Heart left ventricle (tissue), 13 donors: ENCODE measurements at regions not wholly inside any gene's neighbourhood (a gene's known extent, or its start where the extent isn't known, plus 50 kb on each side); places are given as distances from the start of the nearest gene placed in this dataset.

Experiments
- POLR2A ChIP-seq, 2 donors: fragments of 450-650 bp; IDR thresholded peaks; one replicate each; pipeline ENCODE4 v1.6.1; 2017; ENCODE audit warnings: antibody characterized with exemption in 2 of 2, mild to moderate bottlenecking in 2 of 2, moderate library complexity in 2 of 2
- TF ChIP-seq, protein P1 (sequence below), 12 donors: fragments of 200-600 bp; sonication (generic) in 4 of 12; IDR thresholded peaks; one replicate each; pipeline versions ENCODE4 v1.5.0 to v1.8.0; 2018 to 2022; ENCODE audit warnings: antibody characterized with exemption in 12 of 12, mild to moderate bottlenecking in 5 of 12
- donor health status: ischemic (EF 13 %, LVEDD 7.1; RV severe dilation, severe dysfunction).
- donor health status: DM: no; HTN: yes; CAD: no.
- donor health status: DM: no; HTN: no; CAD: no.
- donor health status: ischemic (EF 25% LVEDD 6.9; RV normal size, moderate dysfunction).
- donor health status: ischemic (EF 25% LVEDD 5.7; RV mildly dilated, moderate dysfunction).
- donor health status: ischemic (EF 35%, LVEDD 5.7; RV mildly dilated, moderate dysfunction).
- donor health status: nonischemic (EF 11% LVEDD 7.7; RV severe dilation, severe dysfunction).
- donor health status: DM: yes; HTN: yes; CAD: no.
- donor health status: PGD.
- donor health status: ischemic (EF 29% LVEDD 5.4; RV normal size, mild dysfunction).
- donor health status: nonischemic (EF 23%, LVEDD 6.1; RV moderate dilation, normal function).

DNA sequence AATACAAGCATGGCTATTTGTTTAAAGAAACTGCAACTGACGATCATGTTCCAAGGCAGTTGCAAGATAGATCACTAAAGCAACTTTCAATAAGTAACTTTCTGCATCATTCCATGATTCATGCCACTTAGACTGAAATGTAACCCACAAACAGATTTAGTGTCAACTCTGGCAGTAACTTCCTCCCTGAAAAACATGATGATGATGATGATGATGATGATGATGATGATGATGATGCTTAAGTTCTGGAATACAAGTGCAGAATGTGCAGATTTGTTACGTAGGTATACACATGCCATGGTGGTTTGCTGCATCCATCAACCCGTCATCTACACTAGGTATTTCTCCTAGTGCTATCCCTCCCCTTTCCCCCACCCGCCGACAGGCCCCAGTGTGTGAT is 754.7 kb downstream of the INHBA start:
- TF ChIP-seq, protein P1, sequence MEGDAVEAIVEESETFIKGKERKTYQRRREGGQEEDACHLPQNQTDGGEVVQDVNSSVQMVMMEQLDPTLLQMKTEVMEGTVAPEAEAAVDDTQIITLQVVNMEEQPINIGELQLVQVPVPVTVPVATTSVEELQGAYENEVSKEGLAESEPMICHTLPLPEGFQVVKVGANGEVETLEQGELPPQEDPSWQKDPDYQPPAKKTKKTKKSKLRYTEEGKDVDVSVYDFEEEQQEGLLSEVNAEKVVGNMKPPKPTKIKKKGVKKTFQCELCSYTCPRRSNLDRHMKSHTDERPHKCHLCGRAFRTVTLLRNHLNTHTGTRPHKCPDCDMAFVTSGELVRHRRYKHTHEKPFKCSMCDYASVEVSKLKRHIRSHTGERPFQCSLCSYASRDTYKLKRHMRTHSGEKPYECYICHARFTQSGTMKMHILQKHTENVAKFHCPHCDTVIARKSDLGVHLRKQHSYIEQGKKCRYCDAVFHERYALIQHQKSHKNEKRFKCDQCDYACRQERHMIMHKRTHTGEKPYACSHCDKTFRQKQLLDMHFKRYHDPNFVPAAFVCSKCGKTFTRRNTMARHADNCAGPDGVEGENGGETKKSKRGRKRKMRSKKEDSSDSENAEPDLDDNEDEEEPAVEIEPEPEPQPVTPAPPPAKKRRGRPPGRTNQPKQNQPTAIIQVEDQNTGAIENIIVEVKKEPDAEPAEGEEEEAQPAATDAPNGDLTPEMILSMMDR (IDR thresholded peaks at IDR 0.05), result no peak
- TF ChIP-seq POLR2A (IDR thresholded peaks at IDR 0.05), result no peak
